ENCODE measurements at regions not wholly inside any gene's neighbourhood (a gene's known extent, or its start where the extent isn't known, plus 50 kb on each side); places are given as distances from the start of the nearest gene placed in this dataset.

GRCh38 chr4:35541888-35542213, 702.5 kb downstream of the ARAP2 start:
- H3K36me3 ChIP-seq (ENCODE audit: insufficient read depth, low read length, poor library complexity, severe bottlenecking), result no peaks in the 10 kb centered on the region

GRCh38 chr4:35548921-35549320, 695.4 kb downstream of the ARAP2 start:
- Histone ChIP-seq H3K4me3 (ENCODE audit: low read depth, low read length, poor library complexity, severe bottlenecking) (no peak overlapping the region), H3K4me1 (ENCODE audit: insufficient read depth, low read length, poor library complexity, severe bottlenecking) (no peaks in the 10 kb centered on the region), H3K27ac (ENCODE audit: low read depth, low read length, poor library complexity, severe bottlenecking) (no peak overlapping the region), H3K36me3 (ENCODE audit: insufficient read depth, low read length, poor library complexity, severe bottlenecking) (no peaks in the 10 kb centered on the region), H3K27me3 (replicated peaks; ENCODE audit: insufficient read depth, low read depth, low read length, poor library complexity) (no peaks in the 10 kb centered on the region), H3K9me3 (ENCODE audit: low read depth, low read length, poor library complexity, severe bottlenecking) (peaks cover 11% of the 10 kb centered on the region)
- intact Hi-C loops (cut with micrococcal nuclease; ENCODE audit: unreplicated experiment), result no loop called here
- no TSS peak for BruUV-seq (replicated peaks)
- TF ChIP-seq EZH2 (IDR thresholded peaks at IDR 0.05; ENCODE audit: borderline replicate concordance, low read depth, low read length, poor library complexity, severe bottlenecking) (no peak), CTCF (conservative IDR thresholded peaks at IDR 0.05; ENCODE audit: low read depth, low read length) (no peak)
- POLR2A ChIA-PET (ENCODE audit: low non-redundant PET), result no interaction called here
- no peak for DNase-seq (ENCODE audit: low spot score)
- CTCF ChIA-PET, result no interaction called here

More at GRCh38 chr4:35541888-35542213, 702.5 kb downstream of the ARAP2 start:
- no peaks in the 10 kb centered on the region for H3K27me3 ChIP-seq (replicated peaks; ENCODE audit: insufficient read depth, low read depth, low read length, poor library complexity)
- no peak overlapping the region for H3K27ac ChIP-seq (ENCODE audit: low read depth, low read length, poor library complexity, severe bottlenecking)
- DNase-seq (ENCODE audit: low spot score), result no peak
- CTCF ChIA-PET, result no interaction called here
- H3K9me3 ChIP-seq (ENCODE audit: low read depth, low read length, poor library complexity, severe bottlenecking), result peaks cover 6% of the 10 kb centered on the region
- no peak overlapping the region for H3K4me3 ChIP-seq (ENCODE audit: low read depth, low read length, poor library complexity, severe bottlenecking)
- intact Hi-C loops (cut with micrococcal nuclease; ENCODE audit: unreplicated experiment), result no loop called here
- TF ChIP-seq CTCF (conservative IDR thresholded peaks at IDR 0.05; ENCODE audit: low read depth, low read length), result no peak
- TF ChIP-seq EZH2 (IDR thresholded peaks at IDR 0.05; ENCODE audit: borderline replicate concordance, low read depth, low read length, poor library complexity, severe bottlenecking), result no peak
- BruUV-seq (replicated peaks), result no TSS peak
- POLR2A ChIA-PET (ENCODE audit: low non-redundant PET), result no interaction called here
- no peaks in the 10 kb centered on the region for H3K4me1 ChIP-seq (ENCODE audit: insufficient read depth, low read length, poor library complexity, severe bottlenecking)

- CTCF ChIA-PET, result no interaction called here
- H3K4me1 ChIP-seq (ENCODE audit: insufficient read depth, low read length, poor library complexity, severe bottlenecking), result no peaks in the 10 kb centered on the region
- intact Hi-C loops (cut with micrococcal nuclease; ENCODE audit: unreplicated experiment), result no loop called here
- H3K27me3 ChIP-seq (replicated peaks; ENCODE audit: insufficient read depth, low read depth, low read length, poor library complexity), result no peaks in the 10 kb centered on the region
- DNase-seq (ENCODE audit: low spot score), result no peak
- H3K27ac ChIP-seq (ENCODE audit: low read depth, low read length, poor library complexity, severe bottlenecking), result no peak overlapping the region
- no TSS peak for BruUV-seq (replicated peaks)
- no peaks in the 10 kb centered on the region for H3K36me3 ChIP-seq (ENCODE audit: insufficient read depth, low read length, poor library complexity, severe bottlenecking)
- POLR2A ChIA-PET (ENCODE audit: low non-redundant PET), result no interaction called here
- TF ChIP-seq CTCF (conservative IDR thresholded peaks at IDR 0.05; ENCODE audit: low read depth, low read length) (no peak), EZH2 (IDR thresholded peaks at IDR 0.05; ENCODE audit: borderline replicate concordance, low read depth, low read length, poor library complexity, severe bottlenecking) (no peak)
- peaks cover 17% of the 10 kb centered on the region for H3K9me3 ChIP-seq (ENCODE audit: low read depth, low read length, poor library complexity, severe bottlenecking)
- H3K4me3 ChIP-seq (ENCODE audit: low read depth, low read length, poor library complexity, severe bottlenecking), result no peak overlapping the region
These were observed 687.9 kb downstream of the ARAP2 start for GRCh38 chr4:35556387-35556786.
